Activated CD4-positive, alpha-beta memory T cell treated with anti-CD3 and anti-CD28 coated beads, Interleukin-2, amount 10 ng/mL, durations not matched to agents 7 days and 5 days (primary cell): ENCODE measurements at regions not wholly inside any gene's neighbourhood (a gene's known extent, or its start where the extent isn't known, plus 50 kb on each side); places are given as distances from the start of the nearest gene placed in this dataset.

ENCODE experiments used
- CTCF ChIA-PET: fragments of 350-600 bp; sonication (Branson Sonifier 250); formaldehyde crosslinking; loops from one replicate; lab custom pipeline; 2021; ENCODE audit warnings: antibody characterized with exemption, inconsistent platforms; lab: Charles Lee
- POLR2A ChIA-PET: fragments of 350-600 bp; sonication (Branson Sonifier 250); formaldehyde crosslinking; loops from one replicate; lab custom pipeline; 2021; ENCODE audit warnings: antibody characterized with exemption; lab: Charles Lee
- DNase-seq: peaks from one replicate; pipeline ENCODE4 v3.0.0-alpha.2; 2020
- H3K27ac Mint-ChIP-seq: one replicate; pipeline ENCODE4 v1.8.0; 2021; ENCODE audit warnings: mild to moderate bottlenecking, mixed read lengths
- H3K27me3 Mint-ChIP-seq: one replicate; pipeline ENCODE4 v1.8.0; 2021; ENCODE audit warnings: mixed read lengths
- H3K36me3 Mint-ChIP-seq: one replicate; pipeline ENCODE4 v1.8.0; 2021; ENCODE audit warnings: low read depth, mixed read lengths
- H3K4me1 Mint-ChIP-seq: one replicate; pipeline ENCODE4 v1.8.0; 2021; ENCODE audit warnings: mixed read lengths
- H3K4me3 Mint-ChIP-seq: one replicate; pipeline ENCODE4 v1.8.0; 2021; ENCODE audit warnings: mild to moderate bottlenecking, mixed read lengths
- H3K9me3 Mint-ChIP-seq: one replicate; pipeline ENCODE4 v1.8.0; 2021; ENCODE audit warnings: mixed read lengths

GRCh38 chr4:12296366-12296765, 867.7 kb upstream of the HS3ST1 start:
- Mint-ChIP-seq H3K36me3 (no peaks in the 10 kb centered on the region), H3K9me3 (peaks cover 7% of the 10 kb centered on the region), H3K27me3 (no peaks in the 10 kb centered on the region), H3K4me3 (no peak overlapping the region), H3K27ac (no peak overlapping the region), H3K4me1 (no peaks in the 10 kb centered on the region)
- CTCF ChIA-PET: no interaction called here
- POLR2A ChIA-PET: no interaction called here
- DNase-seq: no peak

- ChIA-PET CTCF (interaction anchor here (0.7 kb wide), 1 partner anchor 1675 kb away, joined by 6 read pairs; no protein-coding TSS in a partner anchor), POLR2A (no interaction called here)
- Mint-ChIP-seq H3K27me3 (no peaks in the 10 kb centered on the region), H3K4me1 (no peaks in the 10 kb centered on the region), H3K36me3 (no peaks in the 10 kb centered on the region), H3K27ac (no peak overlapping the region), H3K4me3 (no peak overlapping the region), H3K9me3 (peaks cover 7% of the 10 kb centered on the region)
- DNase-seq: no peak
Measured at GRCh38 chr4:12293906-12294525, 865.3 kb upstream of the HS3ST1 start.

GRCh38 chr4:12286351-12286750, 857.7 kb upstream of the HS3ST1 start:
- Mint-ChIP-seq H3K27me3 (no peaks in the 10 kb centered on the region), H3K4me1 (no peaks in the 10 kb centered on the region), H3K27ac (no peak overlapping the region), H3K4me3 (no peak overlapping the region), H3K9me3 (peaks cover 5% of the 10 kb centered on the region), H3K36me3 (no peaks in the 10 kb centered on the region)
- DNase-seq: no peak
- POLR2A ChIA-PET: no interaction called here
- CTCF ChIA-PET: no interaction called here

- CTCF ChIA-PET: no interaction called here
- DNase-seq: no peak
- Mint-ChIP-seq H3K36me3 (no peaks in the 10 kb centered on the region), H3K4me1 (no peaks in the 10 kb centered on the region), H3K27me3 (no peaks in the 10 kb centered on the region), H3K9me3 (no peaks in the 10 kb centered on the region), H3K27ac (no peak overlapping the region), H3K4me3 (no peak overlapping the region)
- POLR2A ChIA-PET: no interaction called here
Measured at GRCh38 chr4:12270546-12270945, 841.9 kb upstream of the HS3ST1 start.

GRCh38 chr4:12265554-12265953, 836.9 kb upstream of the HS3ST1 start:
- peaks cover 4% of the 10 kb centered on the region for H3K9me3 Mint-ChIP-seq
- DNase-seq: no peak
- H3K27me3 Mint-ChIP-seq: no peaks in the 10 kb centered on the region
- H3K4me1 Mint-ChIP-seq: no peaks in the 10 kb centered on the region
- no peak overlapping the region for H3K4me3 Mint-ChIP-seq
- H3K36me3 Mint-ChIP-seq: no peaks in the 10 kb centered on the region
- H3K27ac Mint-ChIP-seq: no peak overlapping the region
- CTCF ChIA-PET: no interaction called here
- POLR2A ChIA-PET: no interaction called here

- no peaks in the 10 kb centered on the region for H3K4me1 Mint-ChIP-seq
- ChIA-PET CTCF (no interaction called here), POLR2A (no interaction called here)
- H3K27me3 Mint-ChIP-seq: no peaks in the 10 kb centered on the region
- peaks cover 4% of the 10 kb centered on the region for H3K9me3 Mint-ChIP-seq
- H3K27ac Mint-ChIP-seq: no peak overlapping the region
- DNase-seq: no peak
- H3K4me3 Mint-ChIP-seq: no peak overlapping the region
- H3K36me3 Mint-ChIP-seq: no peaks in the 10 kb centered on the region
Measured at GRCh38 chr4:12260453-12260852, 831.8 kb upstream of the HS3ST1 start.

GRCh38 chr4:12244973-12245372, 816.3 kb upstream of the HS3ST1 start:
- no peak overlapping the region for H3K27ac Mint-ChIP-seq
- no peak overlapping the region for H3K4me3 Mint-ChIP-seq
- no peaks in the 10 kb centered on the region for H3K36me3 Mint-ChIP-seq
- no peaks in the 10 kb centered on the region for H3K27me3 Mint-ChIP-seq
- ChIA-PET CTCF (no interaction called here), POLR2A (no interaction called here)
- peaks cover 18% of the 10 kb centered on the region for H3K9me3 Mint-ChIP-seq
- H3K4me1 Mint-ChIP-seq: no peaks in the 10 kb centered on the region
- no peak for DNase-seq

- ChIA-PET POLR2A (no interaction called here), CTCF (no interaction called here)
- no peaks in the 10 kb centered on the region for H3K36me3 Mint-ChIP-seq
- H3K27me3 Mint-ChIP-seq: no peaks in the 10 kb centered on the region
- no peaks in the 10 kb centered on the region for H3K4me1 Mint-ChIP-seq
- no peak overlapping the region for H3K4me3 Mint-ChIP-seq
- no peak for DNase-seq
- peaks cover 11% of the 10 kb centered on the region for H3K9me3 Mint-ChIP-seq
- H3K27ac Mint-ChIP-seq: no peak overlapping the region
Measured at GRCh38 chr4:12242354-12242753, 813.7 kb upstream of the HS3ST1 start.

GRCh38 chr4:12239897-12240636, 811.4 kb upstream of the HS3ST1 start:
- Mint-ChIP-seq H3K4me3 (no peak overlapping the region), H3K27ac (no peak overlapping the region)

GRCh38 chr4:12231098-12231497, 802.4 kb upstream of the HS3ST1 start:
- Mint-ChIP-seq H3K9me3 (peaks cover 16% of the 10 kb centered on the region), H3K36me3 (no peaks in the 10 kb centered on the region), H3K27ac (no peak overlapping the region), H3K27me3 (no peaks in the 10 kb centered on the region), H3K4me1 (no peaks in the 10 kb centered on the region), H3K4me3 (no peak overlapping the region)
- DNase-seq: no peak
- CTCF ChIA-PET: no interaction called here
- POLR2A ChIA-PET: no interaction called here

More at GRCh38 chr4:12239897-12240636, 811.4 kb upstream of the HS3ST1 start:
- no peak for DNase-seq
- Mint-ChIP-seq H3K36me3 (no peaks in the 10 kb centered on the region), H3K4me1 (no peaks in the 10 kb centered on the region), H3K27me3 (no peaks in the 10 kb centered on the region), H3K9me3 (peaks cover 6% of the 10 kb centered on the region)
- ChIA-PET POLR2A (no interaction called here), CTCF (no interaction called here)

- POLR2A ChIA-PET: no interaction called here
Measured at GRCh38 chr4:12221031-12221430, 792.3 kb upstream of the HS3ST1 start.

GRCh38 chr4:12211636-12212035, 782.9 kb upstream of the HS3ST1 start:
- Mint-ChIP-seq H3K27ac (no peak overlapping the region), H3K9me3 (peaks cover 3% of the 10 kb centered on the region), H3K4me1 (no peaks in the 10 kb centered on the region), H3K27me3 (no peaks in the 10 kb centered on the region), H3K36me3 (no peaks in the 10 kb centered on the region), H3K4me3 (no peak overlapping the region)
- CTCF ChIA-PET: no interaction called here
- no peak for DNase-seq
- POLR2A ChIA-PET: no interaction called here

More at GRCh38 chr4:12221031-12221430, 792.3 kb upstream of the HS3ST1 start:
- DNase-seq: no peak
- Mint-ChIP-seq H3K4me3 (no peak overlapping the region), H3K27me3 (no peaks in the 10 kb centered on the region), H3K9me3 (peaks cover 8% of the 10 kb centered on the region), H3K36me3 (no peaks in the 10 kb centered on the region), H3K27ac (no peak overlapping the region), H3K4me1 (no peaks in the 10 kb centered on the region)
- CTCF ChIA-PET: no interaction called here

- DNase-seq: no peak
- Mint-ChIP-seq H3K4me3 (no peak overlapping the region), H3K27ac (no peak overlapping the region), H3K36me3 (no peaks in the 10 kb centered on the region), H3K27me3 (no peaks in the 10 kb centered on the region), H3K4me1 (no peaks in the 10 kb centered on the region), H3K9me3 (peaks cover 9% of the 10 kb centered on the region)
- CTCF ChIA-PET: no interaction called here
- POLR2A ChIA-PET: no interaction called here
Measured at GRCh38 chr4:12207396-12207795, 778.7 kb upstream of the HS3ST1 start.

GRCh38 chr4:12206091-12206490, 777.4 kb upstream of the HS3ST1 start:
- DNase-seq: no peak
- no peaks in the 10 kb centered on the region for H3K27me3 Mint-ChIP-seq
- ChIA-PET POLR2A (no interaction called here), CTCF (no interaction called here)
- no peaks in the 10 kb centered on the region for H3K36me3 Mint-ChIP-seq
- no peak overlapping the region for H3K27ac Mint-ChIP-seq
- H3K4me3 Mint-ChIP-seq: no peak overlapping the region
- H3K9me3 Mint-ChIP-seq: peaks cover 9% of the 10 kb centered on the region
- no peaks in the 10 kb centered on the region for H3K4me1 Mint-ChIP-seq
